Adipocyte (in vitro differentiated cells): ENCODE measurements at regions not wholly inside any gene's neighbourhood (a gene's known extent, or its start where the extent isn't known, plus 50 kb on each side); places are given as distances from the start of the nearest gene placed in this dataset.

ENCODE experiments used
- DNase-seq: peaks from one replicate; pipeline ENCODE4 v3.0.0-alpha.2; 2015; ENCODE audit warnings: low read depth
- H3K27me3 ChIP-seq: replicated peaks from 2 replicates; pipeline ENCODE4 v1.7.0; 2013; ENCODE audit warnings: mild to moderate bottlenecking, low read length, moderate library complexity; ENCODE audit not compliant: control insufficient read depth, insufficient read depth
- H3K36me3 ChIP-seq: 2 replicates; pipeline ENCODE4 v1.7.0; 2013; ENCODE audit warnings: low read length, mild to moderate bottlenecking, moderate library complexity; ENCODE audit not compliant: control insufficient read depth, insufficient read depth, severe bottlenecking
- H3K4me1 ChIP-seq: 2 replicates; pipeline ENCODE4 v1.7.0; 2013; ENCODE audit warnings: mild to moderate bottlenecking, low read length, moderate library complexity; ENCODE audit not compliant: control insufficient read depth, insufficient read depth
- H3K4me3 ChIP-seq: 2 replicates; pipeline ENCODE4 v1.7.0; 2013; ENCODE audit warnings: mild to moderate bottlenecking, low read length, moderate library complexity
- H3K9ac ChIP-seq: 2 replicates; pipeline ENCODE4 v1.7.0; 2013; ENCODE audit warnings: mild to moderate bottlenecking, low read length, moderate library complexity
- H3K9me3 ChIP-seq: 2 replicates; pipeline ENCODE4 v1.7.0; 2013; ENCODE audit warnings: mild to moderate bottlenecking, low read length, moderate library complexity; ENCODE audit not compliant: control insufficient read depth

DNA sequence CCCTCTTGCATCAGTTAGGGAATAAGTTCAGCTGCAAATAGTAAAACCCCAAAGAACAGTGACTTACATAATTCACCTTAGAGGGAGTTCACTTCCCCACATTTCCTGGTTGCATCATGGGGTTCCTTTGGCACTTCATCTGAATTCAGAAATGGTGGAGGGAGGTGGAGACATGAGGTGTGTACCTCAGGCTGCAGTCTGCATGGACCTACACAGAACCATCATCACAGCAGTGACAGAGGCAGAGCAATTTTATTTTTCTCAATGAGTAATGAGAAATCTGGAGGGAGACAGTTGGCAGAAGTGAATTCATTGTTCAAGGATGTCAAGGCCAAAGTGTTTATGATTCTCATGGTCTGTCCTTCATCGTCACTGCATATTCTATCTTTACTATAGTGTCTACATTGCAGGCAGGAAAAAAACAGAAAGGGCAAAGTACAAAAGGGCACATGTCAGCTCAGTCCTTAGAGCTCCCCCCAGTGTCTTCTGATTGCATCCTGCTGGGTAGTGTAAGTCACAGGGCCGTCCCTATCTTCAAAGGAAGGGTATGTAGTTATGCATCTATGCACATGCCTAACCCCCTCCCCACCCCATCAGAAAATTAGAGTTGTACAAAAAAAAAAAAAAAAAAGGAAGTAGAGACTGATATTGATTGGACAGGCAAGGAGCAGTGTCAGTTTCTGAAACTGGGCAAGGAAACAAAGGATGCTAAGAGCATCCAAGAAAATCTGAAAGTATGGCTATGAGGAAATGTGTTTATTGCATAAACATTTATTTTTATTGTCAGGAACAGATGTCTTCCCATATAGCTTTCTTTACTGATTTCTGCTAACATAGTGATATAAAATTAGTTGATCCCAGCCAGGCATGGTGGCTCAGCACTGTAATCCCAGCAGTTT, 132.7 kb upstream of the APC start:
- DNase-seq = no peak
- Histone ChIP-seq H3K4me1 (no peaks in the 10 kb centered on the region), H3K9ac (no peak overlapping the region), H3K4me3 (no peak overlapping the region), H3K27me3 (peaks cover 10% of the 10 kb centered on the region), H3K9me3 (no peaks in the 10 kb centered on the region), H3K36me3 (no peaks in the 10 kb centered on the region)

GRCh38 chr5:112608975-112609374, 128.7 kb upstream of the APC start:
- Histone ChIP-seq H3K4me3 (no peak overlapping the region), H3K4me1 (no peaks in the 10 kb centered on the region), H3K9ac (no peak overlapping the region), H3K27me3 (peaks cover 22% of the 10 kb centered on the region), H3K36me3 (no peaks in the 10 kb centered on the region), H3K9me3 (no peaks in the 10 kb centered on the region)
- no peak for DNase-seq

GRCh38 chr5:112612663-112613062, 125.0 kb upstream of the APC start:
- no peak for DNase-seq
- Histone ChIP-seq H3K36me3 (no peaks in the 10 kb centered on the region), H3K4me1 (no peaks in the 10 kb centered on the region), H3K4me3 (no peak overlapping the region), H3K27me3 (peaks cover 22% of the 10 kb centered on the region), H3K9ac (no peak overlapping the region), H3K9me3 (no peaks in the 10 kb centered on the region)

DNA sequence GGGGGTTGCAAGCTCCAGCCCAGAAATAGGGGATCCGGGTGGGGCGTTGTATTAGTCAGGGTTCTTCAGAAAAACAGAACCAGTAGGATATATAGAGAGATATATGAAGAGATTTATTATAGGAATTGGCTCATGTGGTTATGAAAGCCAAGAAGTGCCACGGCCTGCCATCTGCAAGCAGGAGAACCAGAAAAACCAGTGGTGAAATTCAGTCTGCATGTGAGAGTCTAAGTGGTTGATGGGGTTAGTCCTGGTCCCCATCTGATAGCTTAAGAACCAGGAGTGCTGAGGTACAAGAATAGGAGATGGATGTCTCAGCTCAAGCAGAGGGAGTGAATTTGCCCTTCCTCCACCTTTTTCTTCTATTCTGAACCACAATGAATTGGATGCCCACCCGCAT, 123.4 kb upstream of the APC start:
- Histone ChIP-seq H3K4me1 (no peaks in the 10 kb centered on the region), H3K9ac (no peak overlapping the region), H3K9me3 (no peaks in the 10 kb centered on the region), H3K27me3 (peaks cover 14% of the 10 kb centered on the region), H3K4me3 (no peak overlapping the region), H3K36me3 (no peaks in the 10 kb centered on the region)
- no peak for DNase-seq

- Histone ChIP-seq H3K9me3 (no peaks in the 10 kb centered on the region), H3K4me3 (no peak overlapping the region), H3K4me1 (no peaks in the 10 kb centered on the region), H3K9ac (no peak overlapping the region), H3K27me3 (peaks cover 11% of the 10 kb centered on the region), H3K36me3 (no peaks in the 10 kb centered on the region)
- no peak for DNase-seq
Observed at GRCh38 chr5:112614986-112615385, 122.7 kb upstream of the APC start.

- Histone ChIP-seq H3K27me3 (no peaks in the 10 kb centered on the region), H3K9me3 (no peaks in the 10 kb centered on the region), H3K36me3 (no peaks in the 10 kb centered on the region), H3K4me3 (peak overlapping the region; percentile 73), H3K9ac (no peak overlapping the region), H3K4me1 (no peaks in the 10 kb centered on the region)
- DNase-seq = peak; percentile 28
Observed at GRCh38 chr5:112616812-112617547, 120.7 kb upstream of the APC start.

GRCh38 chr5:112625246-112625645, 112.4 kb upstream of the APC start:
- Histone ChIP-seq H3K9me3 (no peaks in the 10 kb centered on the region), H3K9ac (no peak overlapping the region), H3K4me1 (no peaks in the 10 kb centered on the region), H3K4me3 (no peak overlapping the region), H3K27me3 (peaks cover 10% of the 10 kb centered on the region), H3K36me3 (no peaks in the 10 kb centered on the region)
- DNase-seq = no peak

GRCh38 chr5:112625689-112626438, 111.8 kb upstream of the APC start:
- DNase-seq = no peak
- Histone ChIP-seq H3K4me1 (no peaks in the 10 kb centered on the region), H3K9ac (no peak overlapping the region), H3K4me3 (no peak overlapping the region), H3K36me3 (no peaks in the 10 kb centered on the region), H3K9me3 (no peaks in the 10 kb centered on the region), H3K27me3 (peaks cover 10% of the 10 kb centered on the region)

DNA sequence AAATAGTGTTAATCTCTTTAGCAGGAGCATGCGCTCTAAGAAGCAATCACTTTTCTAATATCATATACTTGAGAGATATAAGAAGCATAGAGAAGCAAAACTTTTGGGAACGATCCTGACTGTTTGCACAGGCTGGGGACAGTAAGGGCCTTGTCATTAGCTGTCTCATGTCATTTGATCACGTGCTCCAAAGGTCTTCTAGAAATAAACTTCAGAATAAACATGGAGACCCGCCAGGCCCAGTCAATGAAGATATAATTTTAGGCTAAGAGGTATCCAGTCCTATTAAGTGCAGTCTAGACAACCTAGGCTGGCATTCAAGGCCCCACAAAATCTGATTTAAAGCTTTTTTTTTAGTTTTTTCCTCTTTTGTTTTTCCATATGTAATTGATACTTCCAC, 111.0 kb upstream of the APC start:
- Histone ChIP-seq H3K4me3 (no peak overlapping the region), H3K9ac (no peak overlapping the region), H3K36me3 (no peaks in the 10 kb centered on the region), H3K9me3 (no peaks in the 10 kb centered on the region), H3K4me1 (no peaks in the 10 kb centered on the region), H3K27me3 (peaks cover 12% of the 10 kb centered on the region)
- DNase-seq = no peak

- no peaks in the 10 kb centered on the region for H3K36me3 ChIP-seq
- no peak for DNase-seq
Observed at GRCh38 chr5:112628214-112628980, 109.3 kb upstream of the APC start.

More at GRCh38 chr5:112628214-112628980, 109.3 kb upstream of the APC start:
- Histone ChIP-seq H3K4me1 (no peaks in the 10 kb centered on the region), H3K9me3 (peaks cover 8% of the 10 kb centered on the region), H3K9ac (no peak overlapping the region), H3K4me3 (no peak overlapping the region), H3K27me3 (peaks cover 12% of the 10 kb centered on the region)
